ENCODE measurements at regions not wholly inside any gene's neighbourhood (a gene's known extent, or its start where the extent isn't known, plus 50 kb on each side); places are given as distances from the start of the nearest gene placed in this dataset.

DNA sequence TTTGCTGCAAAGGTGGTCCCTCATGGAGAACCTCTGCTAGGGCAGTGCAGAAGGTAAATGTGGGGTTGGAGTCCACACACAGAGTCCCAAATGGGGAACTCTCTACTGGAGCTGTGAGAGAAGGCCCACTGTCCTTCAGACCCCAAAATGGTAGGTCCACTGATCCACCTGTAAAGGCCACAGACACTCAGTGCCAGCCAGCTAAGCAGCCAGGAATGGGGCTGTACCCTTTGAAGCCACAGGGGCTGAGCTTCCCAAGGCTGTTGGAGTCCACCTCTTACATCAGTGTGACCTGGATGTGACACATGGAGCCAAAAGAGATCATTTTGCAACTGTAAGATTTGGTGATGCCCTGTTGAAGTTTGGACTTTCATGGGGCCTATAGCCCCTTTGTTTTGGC is 252.4 kb upstream of the GULP1 start:
- no peak for TF ChIP-seq CTCF (IDR thresholded peaks at IDR 0.05 in 4 of 5, conservative IDR thresholded peaks at IDR 0.05 in 1 of 5)
- TF ChIP-seq POLR2A (IDR thresholded peaks at IDR 0.05) = no peak

Data from gastrocnemius medialis (tissue), 4 donors.